OCI-LY1 (cell line): ENCODE measurements at regions not wholly inside any gene's neighbourhood (a gene's known extent, or its start where the extent isn't known, plus 50 kb on each side); places are given as distances from the start of the nearest gene placed in this dataset.

Experiments used
- H2AFZ ChIP-seq: fragments of 200-600 bp; sonication (generic), shearing (Covaris generic); 2 replicates; pipeline ENCODE4 v1.6.0; 2014; ENCODE audit warnings: antibody characterized with exemption, mild to moderate bottlenecking, low read length
- H3F3A ChIP-seq: fragments of 200-600 bp; sonication (generic), shearing (Covaris generic); 2 replicates; pipeline ENCODE4 v1.6.0; 2014; ENCODE audit warnings: mild to moderate bottlenecking, antibody characterized with exemption, low read length, moderate library complexity; ENCODE audit not compliant: insufficient read depth
- H3K27ac ChIP-seq: fragments of 200-600 bp; sonication (generic); 2 replicates; pipeline ENCODE4 v1.5.1; 2014; ENCODE audit warnings: low read length, mixed run types, mild to moderate bottlenecking, low read depth; ENCODE audit not compliant: poor library complexity, severe bottlenecking
- H3K27me3 ChIP-seq: fragments of 200-600 bp; sonication (generic); 2 replicates; pipeline ENCODE4 v1.6.0; 2014; ENCODE audit warnings: antibody characterized with exemption, mild to moderate bottlenecking, low read length, moderate library complexity; ENCODE audit not compliant: insufficient read depth
- H3K36me3 ChIP-seq: fragments of 200-600 bp; sonication (generic); 2 replicates; pipeline ENCODE4 v1.6.1; 2014; ENCODE audit warnings: mild to moderate bottlenecking, antibody characterized with exemption, low read length, moderate library complexity, mixed read lengths; ENCODE audit not compliant: insufficient read depth
- H3K4me1 ChIP-seq: fragments of 200-600 bp; sonication (generic); 2 replicates; pipeline ENCODE4 v1.5.1; 2014; ENCODE audit warnings: mild to moderate bottlenecking, low read length, moderate library complexity; ENCODE audit not compliant: insufficient read depth, severe bottlenecking
- H3K4me2 ChIP-seq: fragments of 200-600 bp; sonication (generic), shearing (Covaris generic); 2 replicates; pipeline ENCODE4 v1.6.1; 2014; ENCODE audit warnings: low read length
- H3K4me3 ChIP-seq: fragments of 200-600 bp; sonication (generic); 2 replicates; pipeline ENCODE4 v1.5.1; 2014; ENCODE audit warnings: low read length, low read depth, mild to moderate bottlenecking, mixed read lengths; ENCODE audit not compliant: poor library complexity, severe bottlenecking
- H3K79me2 ChIP-seq: fragments of 200-600 bp; shearing (Covaris generic); 2 replicates; pipeline ENCODE4 v1.6.1; 2016; ENCODE audit warnings: mixed run types, low read length, mixed read lengths; ENCODE audit not compliant: insufficient read depth
- H3K9ac ChIP-seq: fragments of 200-600 bp; sonication (generic), shearing (Covaris generic); 2 replicates; pipeline ENCODE4 v1.6.1; 2014; ENCODE audit warnings: mild to moderate bottlenecking, low read length, mixed read lengths
- H3K9me2 ChIP-seq: fragments of 200-600 bp; sonication (generic), shearing (Covaris generic); 2 replicates; pipeline ENCODE4 v1.6.1; 2014; ENCODE audit warnings: low read depth, mild to moderate bottlenecking, low read length, mixed read lengths
- H3K9me3 ChIP-seq: fragments of 200-600 bp; shearing (Covaris generic); 2 replicates; pipeline ENCODE4 v1.6.1; 2014; ENCODE audit warnings: low read length, mixed read lengths
- H4K20me1 ChIP-seq: fragments of 200-600 bp; sonication (generic), shearing (Covaris generic); 2 replicates; pipeline ENCODE4 v1.6.0; 2016; ENCODE audit warnings: mild to moderate bottlenecking, low read length; ENCODE audit not compliant: insufficient read depth
- EZH2 ChIP-seq: fragments of 200-600 bp; sonication (generic), shearing (Covaris generic); IDR thresholded peaks from 2 replicates; pipeline ENCODE4 v1.8.0; 2017; ENCODE audit warnings: borderline replicate concordance, mixed run types, mild to moderate bottlenecking, antibody characterized with exemption, low read length, moderate library complexity, mixed read lengths
- TF ChIP-seq, protein P1 (sequence below): fragments of 200-600 bp; sonication (generic), shearing (Covaris generic); IDR thresholded peaks from 2 replicates; pipeline ENCODE4 v1.5.1; 2017; ENCODE audit warnings: mild to moderate bottlenecking, antibody characterized with exemption, low read length, moderate library complexity, mixed read lengths

DNA sequence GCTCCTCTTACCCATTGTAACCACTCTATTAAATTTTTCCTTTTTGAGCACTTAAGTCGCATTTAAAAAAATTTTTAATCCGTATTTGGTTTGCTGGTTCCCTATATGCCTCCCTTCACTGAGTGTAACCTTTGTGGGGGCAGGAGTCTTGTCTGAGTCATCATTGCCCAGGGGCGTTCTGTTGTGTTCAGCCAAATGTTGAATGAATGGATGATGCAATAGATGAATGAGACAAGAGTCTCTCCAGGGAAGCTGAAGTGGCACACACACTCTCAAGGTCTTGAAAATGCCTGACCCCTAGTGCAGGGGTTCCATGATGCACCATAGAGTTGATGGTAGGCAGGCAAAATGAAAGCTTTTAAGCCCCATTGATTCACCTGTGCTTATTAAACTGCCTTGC lies 123.0 kb upstream of the RBFOX1 start:
- no peak overlapping the region for H2AFZ ChIP-seq
- no peaks in the 10 kb centered on the region for H3K9me3 ChIP-seq
- H4K20me1 ChIP-seq, result no peaks in the 10 kb centered on the region
- H3K4me3 ChIP-seq, result no peak overlapping the region
- no peak overlapping the region for H3K4me2 ChIP-seq
- no peaks in the 10 kb centered on the region for H3F3A ChIP-seq
- no peaks in the 10 kb centered on the region for H3K79me2 ChIP-seq
- H3K27me3 ChIP-seq, result no peaks in the 10 kb centered on the region
- H3K27ac ChIP-seq, result no peak overlapping the region
- H3K4me1 ChIP-seq, result no peaks in the 10 kb centered on the region
- no peak overlapping the region for H3K9ac ChIP-seq
- H3K36me3 ChIP-seq, result no peaks in the 10 kb centered on the region
- no peak for TF ChIP-seq EZH2
- TF ChIP-seq, protein P1, sequence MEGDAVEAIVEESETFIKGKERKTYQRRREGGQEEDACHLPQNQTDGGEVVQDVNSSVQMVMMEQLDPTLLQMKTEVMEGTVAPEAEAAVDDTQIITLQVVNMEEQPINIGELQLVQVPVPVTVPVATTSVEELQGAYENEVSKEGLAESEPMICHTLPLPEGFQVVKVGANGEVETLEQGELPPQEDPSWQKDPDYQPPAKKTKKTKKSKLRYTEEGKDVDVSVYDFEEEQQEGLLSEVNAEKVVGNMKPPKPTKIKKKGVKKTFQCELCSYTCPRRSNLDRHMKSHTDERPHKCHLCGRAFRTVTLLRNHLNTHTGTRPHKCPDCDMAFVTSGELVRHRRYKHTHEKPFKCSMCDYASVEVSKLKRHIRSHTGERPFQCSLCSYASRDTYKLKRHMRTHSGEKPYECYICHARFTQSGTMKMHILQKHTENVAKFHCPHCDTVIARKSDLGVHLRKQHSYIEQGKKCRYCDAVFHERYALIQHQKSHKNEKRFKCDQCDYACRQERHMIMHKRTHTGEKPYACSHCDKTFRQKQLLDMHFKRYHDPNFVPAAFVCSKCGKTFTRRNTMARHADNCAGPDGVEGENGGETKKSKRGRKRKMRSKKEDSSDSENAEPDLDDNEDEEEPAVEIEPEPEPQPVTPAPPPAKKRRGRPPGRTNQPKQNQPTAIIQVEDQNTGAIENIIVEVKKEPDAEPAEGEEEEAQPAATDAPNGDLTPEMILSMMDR, result no peak
- H3K9me2 ChIP-seq, result no peaks in the 10 kb centered on the region

DNA sequence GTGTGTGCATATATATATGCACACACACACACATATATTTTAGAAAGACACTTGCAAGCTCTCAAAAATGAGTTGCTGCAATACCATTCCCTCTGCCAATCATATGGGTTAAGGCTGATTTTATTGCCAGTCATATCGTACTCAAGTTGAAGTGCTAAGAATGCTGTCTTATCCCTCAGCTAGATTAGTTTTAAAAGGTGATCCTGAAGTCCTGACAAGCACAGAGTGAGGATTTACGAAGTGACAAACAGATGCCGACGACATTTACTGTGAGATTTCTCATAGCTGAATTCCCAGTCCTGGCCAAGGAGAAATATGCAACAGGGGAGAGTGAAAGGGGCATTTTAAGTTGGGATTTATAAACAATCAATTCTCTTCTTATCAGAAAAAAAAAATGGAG lies 126.2 kb upstream of the RBFOX1 start:
- Histone ChIP-seq H3K27me3 (no peaks in the 10 kb centered on the region), H2AFZ (no peak overlapping the region), H3K4me3 (no peak overlapping the region), H3K79me2 (no peaks in the 10 kb centered on the region), H4K20me1 (no peaks in the 10 kb centered on the region), H3K36me3 (no peaks in the 10 kb centered on the region), H3K9me3 (no peaks in the 10 kb centered on the region), H3K4me1 (no peaks in the 10 kb centered on the region), H3K9me2 (no peaks in the 10 kb centered on the region), H3K9ac (no peak overlapping the region), H3K4me2 (no peak overlapping the region), H3K27ac (no peak overlapping the region), H3F3A (no peaks in the 10 kb centered on the region)
- no peak for TF ChIP-seq EZH2
- TF ChIP-seq, protein P1, result no peak

DNA sequence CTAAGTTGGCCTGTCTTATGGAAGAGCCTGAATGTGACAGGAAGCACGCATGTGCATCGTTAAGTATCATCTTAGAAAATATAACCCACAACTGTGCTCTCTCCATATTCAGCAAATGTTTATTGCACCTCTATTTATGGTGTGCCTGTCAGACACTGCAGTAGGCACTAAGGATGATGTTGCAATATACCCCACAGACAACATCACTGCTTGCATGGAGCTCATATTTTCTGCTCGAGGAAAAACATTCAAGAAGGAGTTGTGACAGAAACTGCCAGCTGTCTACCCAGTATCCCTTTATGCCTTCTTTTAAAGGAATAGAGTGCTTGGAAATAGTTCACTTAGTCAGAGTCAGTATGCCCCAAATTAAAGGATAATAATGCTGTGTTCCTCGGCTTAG lies 132.3 kb upstream of the RBFOX1 start:
- Histone ChIP-seq H3F3A (no peaks in the 10 kb centered on the region), H3K27me3 (no peaks in the 10 kb centered on the region), H3K9ac (no peak overlapping the region), H3K27ac (no peak overlapping the region), H3K4me2 (no peak overlapping the region), H3K79me2 (no peaks in the 10 kb centered on the region), H4K20me1 (no peaks in the 10 kb centered on the region), H3K4me1 (no peaks in the 10 kb centered on the region), H2AFZ (no peak overlapping the region), H3K9me2 (no peaks in the 10 kb centered on the region), H3K4me3 (no peak overlapping the region), H3K9me3 (no peaks in the 10 kb centered on the region), H3K36me3 (no peaks in the 10 kb centered on the region)
- TF ChIP-seq EZH2, result no peak
- TF ChIP-seq, protein P1, result no peak
